Endodermal cell (in vitro differentiated cells): ENCODE measurements at regions not wholly inside any gene's neighbourhood (a gene's known extent, or its start where the extent isn't known, plus 50 kb on each side); places are given as distances from the start of the nearest gene placed in this dataset.
"Not testable (repeated sequence)": the region's sequence is repeated elsewhere in the genome, so short reads cannot be mapped to it uniquely, and the experiment has no call there.

Experiments used
- DNase-seq: peaks from one replicate; pipeline ENCODE4 v3.0.0-alpha.2; 2017
- H3K27ac ChIP-seq: 2 replicates; pipeline ENCODE4 v1.5.1; 2013; ENCODE audit warnings: mild to moderate bottlenecking, low read depth, low read length, moderate library complexity
- H3K27me3 ChIP-seq: 2 replicates; pipeline ENCODE4 v1.6.1; 2013; ENCODE audit warnings: mild to moderate bottlenecking, low read length, moderate library complexity; ENCODE audit not compliant: insufficient read depth, control insufficient read depth, poor library complexity, severe bottlenecking
- H3K36me3 ChIP-seq: 2 replicates; pipeline ENCODE4 v1.7.0; 2013; ENCODE audit warnings: mild to moderate bottlenecking, low read length, moderate library complexity; ENCODE audit not compliant: control insufficient read depth, insufficient read depth
- H3K4me1 ChIP-seq: one replicate; pipeline ENCODE4 v1.7.0; 2013; ENCODE audit warnings: low read length; ENCODE audit not compliant: control insufficient read depth, insufficient read depth
- H3K4me3 ChIP-seq: 2 replicates; pipeline ENCODE4 v1.5.1; 2013; ENCODE audit warnings: mild to moderate bottlenecking, low read length, moderate library complexity
- H3K9ac ChIP-seq: 2 replicates; pipeline ENCODE4 v1.6.1; 2013; ENCODE audit warnings: mild to moderate bottlenecking, low read length, moderate library complexity; ENCODE audit not compliant: poor library complexity, severe bottlenecking; ENCODE audit errors: extremely low read depth
- H3K9me3 ChIP-seq: 2 replicates; pipeline ENCODE4 v1.6.1; 2013; ENCODE audit warnings: mild to moderate bottlenecking, low read length, moderate library complexity; ENCODE audit not compliant: control insufficient read depth
- H3K27ac Mint-ChIP-seq: 2 replicates; pipeline ENCODE4 v1.8.0; 2020; ENCODE audit warnings: mixed read lengths
- H3K27me3 Mint-ChIP-seq: 2 replicates; pipeline ENCODE4 v1.8.0; 2021; ENCODE audit warnings: mild to moderate bottlenecking, mixed read lengths; ENCODE audit not compliant: insufficient read depth
- H3K36me3 Mint-ChIP-seq: 2 replicates; pipeline ENCODE4 v1.8.0; 2020; ENCODE audit warnings: low read depth, mixed read lengths
- H3K4me1 Mint-ChIP-seq: 2 replicates; pipeline ENCODE4 v1.8.0; 2020; ENCODE audit warnings: mixed read lengths
- H3K4me3 Mint-ChIP-seq: 2 replicates; pipeline ENCODE4 v1.8.0; 2020; ENCODE audit warnings: mild to moderate bottlenecking, moderate library complexity, mixed read lengths
- H3K9me3 Mint-ChIP-seq: 2 replicates; pipeline ENCODE4 v1.8.0; 2020; ENCODE audit warnings: mild to moderate bottlenecking, mixed read lengths
- CTCF ChIP-seq: fragments of 200-600 bp; sonication (generic); conservative IDR thresholded peaks from 2 replicates; pipeline ENCODE4 v1.5.0; 2021; ENCODE audit warnings: antibody characterized with exemption, mild to moderate bottlenecking
- WGBS, 2 experiments: methylation state at CpG; one replicate each; pipeline versions ENCODE4 v1.1.5 to v1.1.7; 2013; ENCODE audit warnings: missing lambda C conversion rate in 2 of 2, mixed read lengths in 1 of 2; ENCODE audit not compliant: insufficient coverage in 1 of 2, insufficient read length in 1 of 2; 5-methylcytosine and 5-hydroxymethylcytosine counted together

- peaks cover 19% of the 10 kb centered on the region for H3K4me1 Mint-ChIP-seq
Observed at GRCh38 chr12:67070604-67071003, 198.6 kb upstream of the CAND1 start.

GRCh38 chr12:67072281-67072680 lies 196.9 kb upstream of the CAND1 start:
- H3K9me3 Mint-ChIP-seq, H3K36me3 ChIP-seq, H3K9ac ChIP-seq, H3K27ac Mint-ChIP-seq, H3K4me3 Mint-ChIP-seq, H3K9me3 ChIP-seq, H3K36me3 Mint-ChIP-seq, H3K27ac ChIP-seq, H3K4me1 ChIP-seq, DNase-seq, H3K4me3 ChIP-seq: not testable (repeated sequence)
- 82% methylated on average over 3 of the region's 4 CpGs; no CpG with 5 or more reads in 1 of the 2 experiments for WGBS, 2 experiments
- H3K27me3 ChIP-seq, result peaks cover 28% of the 10 kb centered on the region
- Mint-ChIP-seq H3K27me3 (peaks cover 41% of the 10 kb centered on the region), H3K4me1 (peaks cover 18% of the 10 kb centered on the region)

More at GRCh38 chr12:67070604-67071003, 198.6 kb upstream of the CAND1 start:
- TF ChIP-seq CTCF, result no peak
- H3K36me3 ChIP-seq, result no peaks in the 10 kb centered on the region
- H3K9ac ChIP-seq, result no peak overlapping the region
- H3K27me3 ChIP-seq, result peaks cover 27% of the 10 kb centered on the region
- Mint-ChIP-seq H3K27ac (no peak overlapping the region), H3K4me3 (peak overlapping the region; percentile 85), H3K27me3 (peaks cover 46% of the 10 kb centered on the region), H3K36me3 (no peaks in the 10 kb centered on the region), H3K9me3 (no peaks in the 10 kb centered on the region)
- H3K4me3 ChIP-seq, result peak overlapping the region; percentile 90
- WGBS, 2 experiments, result 86 to 96% methylated on average over 2 to 4 of the region's 4 CpGs
- no peaks in the 10 kb centered on the region for H3K9me3 ChIP-seq
- no peak overlapping the region for H3K27ac ChIP-seq
- H3K4me1 ChIP-seq, result no peaks in the 10 kb centered on the region
- DNase-seq, result no peak

GRCh38 chr12:67073336-67073735 lies 195.8 kb upstream of the CAND1 start:
- TF ChIP-seq CTCF, result no peak
- H3K27me3 ChIP-seq, result peaks cover 26% of the 10 kb centered on the region
- Mint-ChIP-seq H3K27me3 (peaks cover 32% of the 10 kb centered on the region), H3K4me1 (peaks cover 8% of the 10 kb centered on the region), H3K4me3 (no peak overlapping the region), H3K36me3 (no peaks in the 10 kb centered on the region), H3K27ac (no peak overlapping the region), H3K9me3 (no peaks in the 10 kb centered on the region)
- no peak overlapping the region for H3K27ac ChIP-seq
- H3K9ac ChIP-seq, result no peak overlapping the region
- no peak overlapping the region for H3K4me3 ChIP-seq
- no peaks in the 10 kb centered on the region for H3K9me3 ChIP-seq
- no peaks in the 10 kb centered on the region for H3K4me1 ChIP-seq
- DNase-seq, result no peak
- H3K36me3 ChIP-seq, result no peaks in the 10 kb centered on the region
- WGBS, 2 experiments, result 75 to 78% methylated on average over 1 of the region's 1 CpG

- no peaks in the 10 kb centered on the region for H3K9me3 ChIP-seq
- no peaks in the 10 kb centered on the region for H3K36me3 ChIP-seq
- no peak overlapping the region for H3K4me3 ChIP-seq
- H3K4me1 Mint-ChIP-seq, result peaks cover 10% of the 10 kb centered on the region
- no peak overlapping the region for H3K9ac ChIP-seq
- H3K9me3 Mint-ChIP-seq, result no peaks in the 10 kb centered on the region
- H3K4me3 Mint-ChIP-seq, result no peak overlapping the region
- WGBS, 2 experiments, result 96% methylated on average over 5 to 6 of the region's 6 CpGs
- no peak overlapping the region for H3K27ac Mint-ChIP-seq
- no peak for TF ChIP-seq CTCF
- peaks cover 32% of the 10 kb centered on the region for H3K27me3 Mint-ChIP-seq
- no peak overlapping the region for H3K27ac ChIP-seq
- H3K36me3 Mint-ChIP-seq, result no peaks in the 10 kb centered on the region
- no peaks in the 10 kb centered on the region for H3K4me1 ChIP-seq
- no peak for DNase-seq
- peaks cover 26% of the 10 kb centered on the region for H3K27me3 ChIP-seq
Observed at GRCh38 chr12:67074072-67074471, 195.1 kb upstream of the CAND1 start.
